Mesendoderm (in vitro differentiated cells): ENCODE measurements at regions not wholly inside any gene's neighbourhood (a gene's known extent, or its start where the extent isn't known, plus 50 kb on each side); places are given as distances from the start of the nearest gene placed in this dataset.
"Not testable (repeated sequence)": the region's sequence is repeated elsewhere in the genome, so short reads cannot be mapped to it uniquely, and the experiment has no call there.

Experiments
- DNase-seq: peaks from one replicate; pipeline ENCODE4 v3.0.0; 2013
- H2AK5ac ChIP-seq: 2 replicates; pipeline ENCODE4 v1.6.1; 2013; ENCODE audit warnings: low read length, inconsistent platforms
- H2BK120ac ChIP-seq: 2 replicates; pipeline ENCODE4 v1.6.1; 2013; ENCODE audit warnings: low read depth, mild to moderate bottlenecking, low read length, moderate library complexity, mixed read lengths
- H2BK15ac ChIP-seq: replicated peaks from 2 replicates; pipeline ENCODE4 v1.6.1; 2013; ENCODE audit warnings: low read depth, mild to moderate bottlenecking, moderate library complexity
- H2BK5ac ChIP-seq: 2 replicates; pipeline ENCODE4 v1.6.1; 2013; ENCODE audit warnings: low read length, inconsistent platforms
- H3K18ac ChIP-seq: 2 replicates; pipeline ENCODE4 v1.6.1; 2013; ENCODE audit warnings: mild to moderate bottlenecking, low read length, mixed read lengths
- H3K23ac ChIP-seq: one replicate; pipeline ENCODE4 v1.6.1; 2013; ENCODE audit warnings: low read length
- H3K27ac ChIP-seq: 2 replicates; pipeline ENCODE4 v1.5.1; 2013; ENCODE audit warnings: low read depth, mild to moderate bottlenecking, inconsistent platforms, low read length, moderate library complexity
- H3K27me3 ChIP-seq: 2 replicates; pipeline ENCODE4 v1.6.1; 2013; ENCODE audit warnings: low read length, control low read depth, mild to moderate bottlenecking, inconsistent platforms; ENCODE audit not compliant: insufficient read depth, poor library complexity
- H3K36me3 ChIP-seq: 2 replicates; pipeline ENCODE4 v1.6.1; 2013; ENCODE audit warnings: low read length, inconsistent platforms; ENCODE audit not compliant: control insufficient read depth, insufficient read depth
- H3K4ac ChIP-seq: one replicate; pipeline ENCODE4 v1.6.1; 2013; ENCODE audit warnings: low read depth, mild to moderate bottlenecking, low read length, moderate library complexity
- H3K4me1 ChIP-seq: 2 replicates; pipeline ENCODE4 v1.6.1; 2013; ENCODE audit warnings: low read depth, low read length, inconsistent platforms; ENCODE audit not compliant: control insufficient read depth
- H3K4me2 ChIP-seq: 2 replicates; pipeline ENCODE4 v1.6.1; 2013; ENCODE audit warnings: low read length
- H3K4me3 ChIP-seq: 2 replicates; pipeline ENCODE4 v1.5.1; 2013; ENCODE audit warnings: mild to moderate bottlenecking, low read length
- H3K56ac ChIP-seq: one replicate; pipeline ENCODE4 v1.6.1; 2013; ENCODE audit warnings: low read length
- H3K79me1 ChIP-seq: 2 replicates; pipeline ENCODE4 v1.6.1; 2013; ENCODE audit warnings: low read length, inconsistent platforms
- H3K79me2 ChIP-seq: 2 replicates; pipeline ENCODE4 v1.6.1; 2013; ENCODE audit warnings: mild to moderate bottlenecking, low read length; ENCODE audit not compliant: control insufficient read depth, insufficient read depth
- H3K9ac ChIP-seq: 2 replicates; pipeline ENCODE4 v1.6.1; 2013; ENCODE audit warnings: low read length, inconsistent platforms
- H4K5ac ChIP-seq: one replicate; pipeline ENCODE4 v1.6.1; 2013; ENCODE audit warnings: low read length
- H4K8ac ChIP-seq: one replicate; pipeline ENCODE4 v1.6.1; 2013; ENCODE audit warnings: low read depth, mild to moderate bottlenecking, control low read depth, low read length, moderate library complexity
- WGBS: extraction: QIAGEN DNeasy Blood & Tissue Kit; methylation state at CpG from one replicate; pipeline ENCODE4 v1.1.7; 2013; ENCODE audit warnings: low lambda C conversion rate, missing lambda C conversion rate; ENCODE audit not compliant: insufficient coverage; ENCODE audit errors: extremely low coverage; 5-methylcytosine and 5-hydroxymethylcytosine counted together

- no peak overlapping the region for H3K4me3 ChIP-seq
- no peak overlapping the region for H3K4me2 ChIP-seq
- no peaks in the 10 kb centered on the region for H3K79me2 ChIP-seq
- H3K56ac ChIP-seq, result no peak overlapping the region
- H3K4me1 ChIP-seq, result no peaks in the 10 kb centered on the region
- H2BK15ac ChIP-seq, result no peak overlapping the region
- no peaks in the 10 kb centered on the region for H3K36me3 ChIP-seq
- no peak overlapping the region for H3K9ac ChIP-seq
- H3K18ac ChIP-seq, result no peak overlapping the region
- no peak overlapping the region for H2BK5ac ChIP-seq
- no peaks in the 10 kb centered on the region for H3K79me1 ChIP-seq
- H3K23ac ChIP-seq, result no peak overlapping the region
- H2BK120ac ChIP-seq, result no peak overlapping the region
- no peak overlapping the region for H3K27ac ChIP-seq
- H4K8ac ChIP-seq, result no peak overlapping the region
- no peak overlapping the region for H2AK5ac ChIP-seq
- no peaks in the 10 kb centered on the region for H3K27me3 ChIP-seq
- no peak overlapping the region for H3K4ac ChIP-seq
- DNase-seq, result peak; percentile 4
- no peak overlapping the region for H4K5ac ChIP-seq
Measured at GRCh38 chr3:166877971-166878370, 502.1 kb downstream of the ZBBX start.

- Histone ChIP-seq H3K9ac (no peak overlapping the region), H3K4me1 (no peaks in the 10 kb centered on the region), H4K8ac (no peak overlapping the region), H3K27me3 (no peaks in the 10 kb centered on the region), H3K79me1 (no peaks in the 10 kb centered on the region), H3K4me3 (no peak overlapping the region), H3K56ac (no peak overlapping the region), H2AK5ac (no peak overlapping the region), H2BK5ac (no peak overlapping the region), H3K4me2 (no peak overlapping the region), H3K79me2 (no peaks in the 10 kb centered on the region), H3K36me3 (no peaks in the 10 kb centered on the region), H2BK120ac (no peak overlapping the region), H3K18ac (no peak overlapping the region), H2BK15ac (no peak overlapping the region), H3K23ac (no peak overlapping the region), H3K4ac (no peak overlapping the region), H3K27ac (no peak overlapping the region), H4K5ac (no peak overlapping the region)
- no peak for DNase-seq
- WGBS, result no CpG with 5 or more reads among the region's 10 CpGs
Measured at GRCh38 chr3:166864473-166865467, 515.3 kb downstream of the ZBBX start.

- DNase-seq, result no peak
Measured at GRCh38 chr3:166860217-166860616, 519.9 kb downstream of the ZBBX start.

GRCh38 chr3:166844329-166844728 lies 535.8 kb downstream of the ZBBX start:
- Histone ChIP-seq H3K56ac (no peak overlapping the region), H3K9ac (no peak overlapping the region), H2BK120ac (no peak overlapping the region), H2BK15ac (no peak overlapping the region), H3K18ac (no peak overlapping the region), H3K4me3 (no peak overlapping the region), H2BK5ac (no peak overlapping the region), H3K79me1 (no peaks in the 10 kb centered on the region), H3K36me3 (no peaks in the 10 kb centered on the region), H4K8ac (no peak overlapping the region), H3K23ac (no peak overlapping the region), H3K27me3 (no peaks in the 10 kb centered on the region), H3K79me2 (no peaks in the 10 kb centered on the region), H3K4me2 (no peak overlapping the region), H2AK5ac (no peak overlapping the region), H3K4me1 (no peaks in the 10 kb centered on the region), H4K5ac (no peak overlapping the region), H3K27ac (no peak overlapping the region), H3K4ac (no peak overlapping the region)
- no peak for DNase-seq

More at GRCh38 chr3:166860217-166860616, 519.9 kb downstream of the ZBBX start:
- Histone ChIP-seq H2AK5ac (no peak overlapping the region), H2BK5ac (no peak overlapping the region), H3K4me1 (no peaks in the 10 kb centered on the region), H3K36me3 (no peaks in the 10 kb centered on the region), H3K9ac (no peak overlapping the region), H3K4ac (no peak overlapping the region), H3K79me1 (no peaks in the 10 kb centered on the region), H3K56ac (no peak overlapping the region), H4K8ac (no peak overlapping the region), H3K27me3 (no peaks in the 10 kb centered on the region), H3K79me2 (no peaks in the 10 kb centered on the region), H3K4me2 (no peak overlapping the region), H3K4me3 (no peak overlapping the region), H2BK120ac (no peak overlapping the region), H3K27ac (no peak overlapping the region), H4K5ac (no peak overlapping the region), H3K23ac (no peak overlapping the region), H3K18ac (no peak overlapping the region), H2BK15ac (no peak overlapping the region)
- no CpG with 5 or more reads among the region's 2 CpGs for WGBS

GRCh38 chr3:166842784-166843183 lies 537.3 kb downstream of the ZBBX start:
- H3K4me2 ChIP-seq, H3K23ac ChIP-seq, H3K27ac ChIP-seq, H2AK5ac ChIP-seq, H3K56ac ChIP-seq, H3K4me1 ChIP-seq, H3K36me3 ChIP-seq, H3K27me3 ChIP-seq, H2BK5ac ChIP-seq, H4K5ac ChIP-seq, H3K79me2 ChIP-seq, H3K18ac ChIP-seq, H2BK120ac ChIP-seq, H4K8ac ChIP-seq, DNase-seq, H3K9ac ChIP-seq, H2BK15ac ChIP-seq, H3K4ac ChIP-seq, H3K79me1 ChIP-seq, H3K4me3 ChIP-seq: not testable (repeated sequence)
- no CpG with 5 or more reads among the region's 25 CpGs for WGBS

- Histone ChIP-seq H2BK5ac (no peak overlapping the region), H3K56ac (no peak overlapping the region), H3K23ac (no peak overlapping the region), H3K79me1 (no peaks in the 10 kb centered on the region), H3K36me3 (no peaks in the 10 kb centered on the region), H3K27me3 (no peaks in the 10 kb centered on the region), H4K5ac (no peak overlapping the region), H2BK15ac (no peak overlapping the region), H2BK120ac (no peak overlapping the region), H3K4ac (no peak overlapping the region), H4K8ac (no peak overlapping the region), H3K79me2 (no peaks in the 10 kb centered on the region), H3K4me2 (no peak overlapping the region), H3K4me3 (no peak overlapping the region), H2AK5ac (no peak overlapping the region), H3K18ac (no peak overlapping the region), H3K27ac (no peak overlapping the region), H3K4me1 (no peaks in the 10 kb centered on the region), H3K9ac (no peak overlapping the region)
- DNase-seq, result peak; percentile 67
- no CpG with 5 or more reads among the region's 4 CpGs for WGBS
Measured at GRCh38 chr3:166837535-166837934, 542.6 kb downstream of the ZBBX start.
